Upper lobe of right lung (tissue), 1 donor: ENCODE measurements at regions not wholly inside any gene's neighbourhood (a gene's known extent, or its start where the extent isn't known, plus 50 kb on each side); places are given as distances from the start of the nearest gene placed in this dataset.

Source experiments
- ATAC-seq: fragments of 200-7000 bp; cut with Tn5 transposase; one replicate; pipeline ENCODE4 v1.9.1; 2020; ENCODE audit warnings: mild to moderate bottlenecking, moderate library complexity
- DNase-seq: peaks from one replicate; pipeline ENCODE4 v3.0.0-alpha.2; 2020
- H3K27ac ChIP-seq: fragments of 200-600 bp; one replicate; pipeline ENCODE4 v1.8.0; 2022
- H3K27me3 ChIP-seq: fragments of 200-600 bp; one replicate; pipeline ENCODE4 v1.8.0; 2022; ENCODE audit warnings: mild to moderate bottlenecking
- H3K36me3 ChIP-seq: fragments of 200-600 bp; one replicate; pipeline ENCODE4 v1.8.0; 2022
- H3K4me1 ChIP-seq: fragments of 200-600 bp; one replicate; pipeline ENCODE4 v1.8.0; 2022
- H3K4me3 ChIP-seq: fragments of 200-600 bp; one replicate; pipeline ENCODE4 v1.8.0; 2022; ENCODE audit warnings: mild to moderate bottlenecking
- H3K9me3 ChIP-seq: fragments of 200-600 bp; one replicate; pipeline ENCODE4 v1.8.0; 2022
- CTCF ChIP-seq: fragments of 200-600 bp; IDR thresholded peaks from one replicate; pipeline ENCODE4 v1.8.0; 2022; ENCODE audit warnings: antibody characterized with exemption
- intact Hi-C: fragments of 100-400 bp; cut with DNase I; formaldehyde crosslinking; loops from one replicate; pipeline ENCODE4 v1.11.0; 2022
- donor health status: DM: no; HTN: yes; CAD: no; lungs with severe emphysema.

DNA sequence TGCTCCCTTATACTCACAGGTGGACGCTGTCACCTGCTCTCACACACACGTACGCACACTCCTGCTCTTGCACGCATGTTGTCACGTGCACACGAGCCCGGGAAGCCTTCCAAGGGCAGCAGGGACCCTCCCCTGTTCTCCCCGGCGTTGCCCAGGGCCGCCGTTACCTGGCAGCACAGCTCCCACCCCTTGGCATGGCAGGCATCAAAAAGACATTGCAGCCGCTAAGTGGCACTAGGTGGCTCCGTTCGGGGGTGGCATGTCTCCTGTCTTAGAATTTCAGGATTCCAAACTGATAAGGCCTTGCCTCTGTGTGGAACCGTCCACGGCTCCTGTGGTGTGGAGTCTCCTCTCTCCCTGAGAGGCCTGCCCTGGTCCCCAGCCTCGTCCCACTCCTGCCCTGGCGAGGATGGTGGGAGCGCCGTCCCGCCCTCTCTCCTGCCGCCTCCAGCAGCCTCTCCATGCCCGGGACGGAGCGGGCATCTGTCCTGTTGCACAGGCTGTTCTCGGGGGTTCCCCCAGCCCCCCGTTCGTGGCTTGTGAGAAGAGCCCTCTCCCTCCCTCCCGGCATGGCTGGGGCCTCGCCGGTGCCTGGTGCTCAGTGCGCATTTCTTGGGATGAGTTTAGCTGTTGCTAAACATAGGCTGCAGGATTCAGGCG is 126.7 kb upstream of the GSE1 start:
- Histone ChIP-seq H3K36me3 (no peaks in the 10 kb centered on the region), H3K9me3 (no peaks in the 10 kb centered on the region), H3K27ac (no peak overlapping the region), H3K27me3 (no peaks in the 10 kb centered on the region), H3K4me1 (peaks cover 7% of the 10 kb centered on the region), H3K4me3 (no peak overlapping the region)
- intact Hi-C loops = no loop called here
- no peak for TF ChIP-seq CTCF
- ATAC-seq = peak; percentile 9
- no peak for DNase-seq

- intact Hi-C loops = no loop called here
- peak; percentile 1 for ATAC-seq
- H3K27ac ChIP-seq = no peak overlapping the region
- H3K36me3 ChIP-seq = no peaks in the 10 kb centered on the region
- DNase-seq = no peak
- peaks cover 22% of the 10 kb centered on the region for H3K4me1 ChIP-seq
- H3K4me3 ChIP-seq = no peak overlapping the region
- TF ChIP-seq CTCF = no peak
- no peaks in the 10 kb centered on the region for H3K27me3 ChIP-seq
- no peaks in the 10 kb centered on the region for H3K9me3 ChIP-seq
These were observed 124.7 kb upstream of the GSE1 start for GRCh38 chr16:85488414-85488813.

GRCh38 chr16:85490407-85491057 is 122.6 kb upstream of the GSE1 start:
- Histone ChIP-seq H3K36me3 (no peaks in the 10 kb centered on the region), H3K4me3 (no peak overlapping the region), H3K27ac (no peak overlapping the region), H3K27me3 (no peaks in the 10 kb centered on the region), H3K4me1 (peaks cover 22% of the 10 kb centered on the region), H3K9me3 (no peaks in the 10 kb centered on the region)
- no peak for TF ChIP-seq CTCF
- ATAC-seq (no peak), DNase-seq (no peak)
- intact Hi-C loops = no loop called here

DNA sequence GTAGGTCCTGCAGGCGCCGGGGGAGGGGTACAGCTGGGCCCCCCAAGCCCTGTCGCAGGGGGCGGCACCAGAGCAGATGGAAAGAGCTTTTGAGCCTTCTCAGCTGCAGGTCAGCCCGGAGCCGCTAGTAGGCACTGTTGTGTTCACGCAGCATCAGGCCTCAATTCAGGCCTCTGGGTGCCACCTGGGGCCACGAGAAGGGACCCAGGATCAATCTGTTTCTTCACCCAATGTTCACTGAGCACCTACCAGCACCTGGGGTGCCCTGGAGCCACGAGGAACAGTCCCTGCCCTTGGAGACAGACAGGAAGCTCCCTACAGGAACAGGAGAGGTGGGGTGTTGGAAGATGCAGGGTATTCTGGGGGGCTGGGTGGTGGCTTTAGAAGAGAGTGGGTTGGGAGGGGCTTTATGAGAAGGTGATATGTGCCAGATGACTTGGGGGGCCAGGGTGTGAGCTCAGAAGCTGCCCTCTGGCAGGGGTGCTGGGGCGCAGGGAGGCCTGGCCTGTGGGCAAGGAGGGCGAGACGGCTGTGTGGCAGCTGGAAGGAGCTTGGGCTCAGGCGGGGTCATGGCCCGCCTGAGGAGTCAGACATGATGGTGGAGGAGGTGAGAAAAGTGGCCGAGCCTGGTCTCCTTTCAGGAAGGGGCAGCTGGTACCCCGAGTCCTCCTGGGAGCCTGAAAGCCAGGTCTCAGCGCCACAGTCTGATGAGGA is 121.9 kb upstream of the GSE1 start:
- Histone ChIP-seq H3K9me3 (no peaks in the 10 kb centered on the region), H3K4me3 (no peak overlapping the region), H3K4me1 (peaks cover 22% of the 10 kb centered on the region), H3K27ac (peak overlapping the region; percentile 66), H3K27me3 (no peaks in the 10 kb centered on the region), H3K36me3 (no peaks in the 10 kb centered on the region)
- no peak for DNase-seq
- intact Hi-C loops = no loop called here
- peak; percentile 56 for TF ChIP-seq CTCF
- ATAC-seq = peak; percentile 20

- H3K27me3 ChIP-seq = no peaks in the 10 kb centered on the region
- no peak for TF ChIP-seq CTCF
- H3K27ac ChIP-seq = peak overlapping the region; percentile 66
- H3K9me3 ChIP-seq = no peaks in the 10 kb centered on the region
- DNase-seq = peak; percentile 90
- peaks cover 22% of the 10 kb centered on the region for H3K4me1 ChIP-seq
- intact Hi-C loops = no loop called here
- no peak overlapping the region for H3K4me3 ChIP-seq
- H3K36me3 ChIP-seq = no peaks in the 10 kb centered on the region
- ATAC-seq = peak; percentile 84
These were observed 121.3 kb upstream of the GSE1 start for GRCh38 chr16:85491798-85492294.
